HK-2 (cell line): ENCODE measurements at regions not wholly inside any gene's neighbourhood (a gene's known extent, or its start where the extent isn't known, plus 50 kb on each side); places are given as distances from the start of the nearest gene placed in this dataset.
A peak's percentile ranks its signal among the peaks of the same experiment; 100 is the strongest.

Source experiments
- DNase-seq: peaks from one replicate; pipeline ENCODE4 v3.0.0-alpha.2; 2018; ENCODE audit not compliant: unreplicated experiment

GRCh38 chr16:76900285-76901263, 290.4 kb upstream of the MON1B start:
- DNase-seq, result no peak

- no peak for DNase-seq
Observed at GRCh38 chr16:76906552-76906951, 284.4 kb upstream of the MON1B start.

GRCh38 chr16:76910931-76911330, 280.1 kb upstream of the MON1B start:
- DNase-seq, result no peak

GRCh38 chr16:76913046-76913445, 277.9 kb upstream of the MON1B start:
- DNase-seq, result no peak

GRCh38 chr16:76926042-76926441, 264.9 kb upstream of the MON1B start:
- DNase-seq, result no peak

GRCh38 chr16:76926595-76926994, 264.4 kb upstream of the MON1B start:
- DNase-seq, result no peak

- no peak for DNase-seq
Observed at GRCh38 chr16:76931186-76931585, 259.8 kb upstream of the MON1B start.

GRCh38 chr16:76932541-76933211, 258.3 kb upstream of the MON1B start:
- DNase-seq, result no peak

- no peak for DNase-seq
Observed at GRCh38 chr16:76940251-76940650, 250.7 kb upstream of the MON1B start.

GRCh38 chr16:76941113-76941512, 249.9 kb upstream of the MON1B start:
- DNase-seq, result no peak

- DNase-seq, result no peak
Observed at GRCh38 chr16:76942089-76942488, 248.9 kb upstream of the MON1B start.

GRCh38 chr16:76943921-76944320, 247.1 kb upstream of the MON1B start:
- no peak for DNase-seq

- peak; percentile 11 for DNase-seq
Observed at GRCh38 chr16:76946879-76947278, 244.1 kb upstream of the MON1B start.

GRCh38 chr16:76947749-76948148, 243.2 kb upstream of the MON1B start:
- DNase-seq, result no peak

- DNase-seq, result no peak
Observed at GRCh38 chr16:76955629-76956028, 235.4 kb upstream of the MON1B start.

- no peak for DNase-seq
Observed at GRCh38 chr16:76956394-76956793, 234.6 kb upstream of the MON1B start.

- DNase-seq, result no peak
Observed at GRCh38 chr16:76956841-76957240, 234.1 kb upstream of the MON1B start.

- no peak for DNase-seq
Observed at GRCh38 chr16:76959166-76959565, 231.8 kb upstream of the MON1B start.

- no peak for DNase-seq
Observed at GRCh38 chr16:76963614-76964315, 227.2 kb upstream of the MON1B start.

GRCh38 chr16:76964464-76965154, 226.4 kb upstream of the MON1B start:
- no peak for DNase-seq

GRCh38 chr16:76970087-76970744, 220.8 kb upstream of the MON1B start:
- no peak for DNase-seq
